Hematopoietic multipotent progenitor cell treated with erythropoietin and hydrocortisone succinate and interleukin-3 and kit ligand, for 17 days (in vitro differentiated cells): ENCODE measurements at regions not wholly inside any gene's neighbourhood (a gene's known extent, or its start where the extent isn't known, plus 50 kb on each side); places are given as distances from the start of the nearest gene placed in this dataset.
"Not testable (repeated sequence)": the region's sequence is repeated elsewhere in the genome, so short reads cannot be mapped to it uniquely, and the experiment has no call there.

ENCODE experiments used
- DNase-seq: peaks from one replicate; pipeline ENCODE4 v3.0.0-alpha.2; 2015; ENCODE audit warnings: low spot score

DNA sequence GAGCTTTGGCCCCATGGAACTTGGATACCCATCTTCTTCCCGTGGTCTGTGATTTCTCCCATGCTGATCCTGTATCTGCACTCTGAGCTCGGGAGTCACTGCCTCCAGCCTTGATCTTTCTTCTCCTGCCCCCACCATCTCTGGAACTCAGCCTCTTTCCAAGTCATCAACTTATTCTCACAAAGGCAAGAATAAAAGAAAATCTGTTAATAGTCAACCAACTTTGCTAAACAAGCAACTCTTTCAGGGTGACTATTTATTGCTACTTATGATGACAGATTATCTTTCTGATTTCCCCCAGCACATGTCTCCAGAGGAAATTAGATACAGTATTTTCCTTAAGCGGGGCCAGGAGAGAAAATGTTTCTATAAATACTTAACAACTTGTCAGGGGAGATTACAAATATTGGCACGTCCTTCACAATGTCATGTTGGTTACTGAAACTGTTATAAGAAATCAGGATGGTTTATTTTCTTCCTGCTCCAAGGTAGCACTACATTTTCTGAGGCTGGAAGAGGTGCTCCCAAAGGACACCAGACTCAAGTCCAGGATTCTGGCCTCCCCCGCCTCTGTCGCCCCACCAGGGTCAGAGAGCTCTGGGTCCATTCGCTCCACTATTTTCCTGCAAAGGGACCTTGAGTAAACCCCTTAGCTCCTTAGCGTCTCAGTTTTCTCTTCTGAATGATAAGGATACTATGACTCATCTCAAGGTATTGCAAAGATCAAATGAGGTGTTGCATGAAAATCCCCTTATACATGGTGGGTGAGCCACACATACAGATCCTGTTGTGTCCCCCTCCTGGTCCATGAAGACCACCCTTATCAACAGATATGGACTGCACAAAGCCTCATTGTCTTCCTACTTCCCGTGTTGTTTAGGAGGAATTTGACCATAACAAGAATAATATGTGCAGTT, 205.2 kb upstream of the WSCD1 start:
- DNase-seq, result no peak

GRCh38 chr17:5866978-5867377, 203.2 kb upstream of the WSCD1 start:
- DNase-seq, result no peak

GRCh38 chr17:5869041-5869745, 201.0 kb upstream of the WSCD1 start:
- DNase-seq, result no peak

- no peak for DNase-seq
Observed at GRCh38 chr17:5870231-5870953, 199.8 kb upstream of the WSCD1 start.

DNA sequence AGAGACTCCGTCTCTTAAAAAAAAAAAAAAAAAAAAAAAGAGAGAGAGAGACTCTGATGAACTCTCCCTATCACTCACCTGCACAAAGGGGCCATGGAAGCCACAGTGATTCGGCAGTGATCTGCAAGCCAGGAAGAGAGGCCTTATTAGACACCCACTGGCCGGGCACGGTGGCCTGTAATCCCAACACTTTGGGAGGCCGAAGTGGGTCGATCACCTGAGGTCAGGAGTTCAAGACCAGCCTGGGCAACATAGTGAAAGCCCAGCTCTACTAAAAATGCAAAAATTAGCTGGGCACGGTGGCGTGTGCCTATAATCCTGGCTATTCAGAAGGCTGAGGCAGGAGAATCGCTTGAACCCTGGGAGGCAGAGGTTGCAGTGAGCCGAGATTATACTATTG, 198.5 kb upstream of the WSCD1 start:
- DNase-seq, result no peak

DNA sequence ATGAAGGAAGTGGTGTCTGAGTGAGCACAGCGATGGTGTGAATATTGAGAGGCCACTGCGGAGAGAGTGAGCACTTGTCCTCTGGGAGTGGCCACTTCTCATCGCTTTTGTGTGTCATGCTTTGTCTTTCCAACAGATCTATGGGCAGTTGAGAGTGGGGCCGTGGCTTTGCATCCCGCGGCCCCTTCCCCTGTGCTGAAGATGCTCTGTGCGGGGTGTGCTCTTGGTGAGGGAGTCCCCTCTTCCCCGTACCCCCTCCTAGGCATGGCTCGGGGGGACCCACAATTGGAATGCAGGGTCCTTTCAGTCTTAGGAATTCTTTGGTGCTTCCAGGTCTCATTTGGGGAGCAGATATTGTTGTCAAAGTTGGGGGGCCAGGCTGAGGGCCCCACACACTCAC, 197.3 kb upstream of the WSCD1 start:
- DNase-seq, result no peak

GRCh38 chr17:5873781-5874180, 196.4 kb upstream of the WSCD1 start:
- no peak for DNase-seq

DNA sequence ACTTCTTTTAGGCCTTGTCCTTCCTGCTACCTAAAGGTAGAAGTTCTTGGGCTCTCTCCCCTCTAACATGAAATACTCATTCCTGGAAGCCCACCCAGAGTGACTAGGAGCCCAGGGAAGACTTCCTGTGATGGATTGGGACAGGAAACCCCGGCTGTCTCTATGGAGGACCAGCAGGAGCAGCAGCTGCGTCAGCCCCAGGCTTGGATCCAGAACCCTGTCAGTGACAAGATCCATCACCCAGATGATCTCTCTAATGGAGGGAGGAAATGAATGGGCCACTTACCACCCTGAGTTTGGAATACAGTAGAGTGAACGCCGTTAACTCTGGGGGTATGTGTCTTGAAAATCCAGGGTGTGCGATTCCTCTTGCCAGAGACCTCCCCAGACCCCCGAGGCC, 195.7 kb upstream of the WSCD1 start:
- no peak for DNase-seq

DNA sequence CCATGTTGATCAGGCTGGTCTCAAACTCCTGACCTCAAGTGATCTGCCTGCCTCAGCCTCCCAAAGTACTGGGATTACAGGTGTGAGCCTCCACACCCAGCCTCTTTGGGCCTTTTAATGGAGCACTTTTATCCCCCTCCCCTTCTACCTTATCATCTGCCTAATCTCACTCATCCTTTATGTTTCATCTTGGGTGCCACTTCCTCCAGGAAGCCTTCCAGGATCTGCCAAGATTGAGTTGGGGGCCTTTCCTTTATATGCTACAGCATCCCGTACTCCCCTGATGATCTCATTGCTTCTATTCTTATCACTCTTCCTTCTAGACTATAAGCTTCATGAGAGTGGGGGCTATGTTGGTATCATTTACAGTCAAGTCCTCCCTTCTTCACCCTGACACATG, 192.8 kb upstream of the WSCD1 start:
- no peak for DNase-seq

GRCh38 chr17:5877948-5878347, 192.2 kb upstream of the WSCD1 start:
- no peak for DNase-seq

DNA sequence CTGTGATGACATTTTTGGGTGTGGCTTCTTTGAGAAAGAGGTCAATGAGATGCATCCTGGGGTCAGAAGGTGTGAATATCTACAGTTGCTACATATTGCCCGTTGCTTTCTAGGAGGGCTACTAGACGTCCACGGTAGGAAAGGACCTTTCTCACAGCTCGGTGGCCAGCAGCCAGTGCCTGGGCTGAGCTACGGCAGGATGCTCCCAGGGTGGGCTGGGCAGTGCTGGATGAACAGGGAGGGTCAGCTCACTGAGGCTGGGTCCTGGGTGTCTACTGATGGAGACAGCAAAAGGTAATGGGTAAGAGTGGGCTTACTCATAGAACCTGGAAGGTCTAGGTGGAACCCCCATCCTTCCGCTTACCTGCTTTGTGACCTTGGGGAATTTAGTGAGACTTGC, 188.3 kb upstream of the WSCD1 start:
- DNase-seq, result no peak

DNA sequence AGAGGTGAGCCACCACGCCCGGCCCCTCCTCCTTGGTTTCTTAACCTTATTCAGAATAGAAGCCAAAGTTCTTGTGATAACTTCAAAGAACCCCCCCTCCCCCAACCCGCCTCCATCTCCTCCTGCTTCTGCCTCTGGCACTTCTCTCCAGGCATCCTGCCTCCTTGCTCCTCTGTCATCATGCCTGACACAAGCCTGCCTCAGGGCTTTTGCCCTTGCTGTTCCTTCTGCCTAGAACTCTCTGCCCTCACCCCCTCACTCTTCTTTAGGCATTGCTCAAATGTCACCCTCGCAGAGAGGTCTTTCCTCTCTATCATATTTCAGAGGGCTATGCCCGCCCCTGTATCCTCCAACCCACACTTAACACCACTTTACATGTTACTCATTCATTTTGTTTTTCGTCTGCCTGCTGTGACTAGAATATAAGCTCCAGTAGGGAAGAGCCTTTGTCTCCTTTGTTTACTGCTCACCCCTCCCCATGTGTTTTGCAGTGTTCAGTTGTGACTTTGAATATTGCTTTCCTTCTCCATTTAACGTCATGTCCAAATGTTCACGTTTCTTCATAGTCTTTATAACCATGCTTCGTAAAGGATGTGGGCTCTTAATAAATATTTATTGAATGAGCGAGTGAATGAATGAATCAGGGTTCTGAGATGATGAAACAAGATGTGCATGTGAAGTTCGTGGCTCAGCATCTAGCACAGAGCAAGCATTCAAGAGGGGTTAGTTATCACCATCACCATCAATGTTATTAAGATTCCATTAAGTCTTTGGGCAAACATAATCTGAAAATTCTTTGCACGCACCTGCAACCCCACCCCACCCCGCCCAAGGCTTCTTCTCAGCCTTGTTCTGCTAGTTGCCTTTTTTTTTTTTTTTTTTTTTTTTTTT, 186.2 kb upstream of the WSCD1 start:
- DNase-seq, result no peak

DNA sequence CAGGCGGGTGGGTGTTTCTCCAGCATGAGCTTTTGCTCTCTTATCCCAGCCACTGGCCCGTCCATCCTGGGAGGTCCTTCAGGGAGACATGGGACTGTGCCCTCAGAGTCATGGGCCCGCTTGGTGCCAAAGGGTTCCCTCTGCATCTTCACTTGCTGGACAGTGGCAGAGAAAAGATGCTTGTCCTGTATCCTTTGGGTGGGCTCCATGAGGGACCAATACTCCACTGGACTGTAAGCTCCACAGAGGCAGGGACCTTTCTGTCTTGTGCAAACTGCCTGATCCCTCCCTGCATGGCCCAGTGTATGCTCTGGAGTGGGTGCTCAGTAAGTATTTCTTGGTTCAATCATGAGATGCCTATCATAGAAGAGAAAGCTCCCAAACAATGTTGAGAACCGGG, 184.8 kb upstream of the WSCD1 start:
- no peak for DNase-seq

DNA sequence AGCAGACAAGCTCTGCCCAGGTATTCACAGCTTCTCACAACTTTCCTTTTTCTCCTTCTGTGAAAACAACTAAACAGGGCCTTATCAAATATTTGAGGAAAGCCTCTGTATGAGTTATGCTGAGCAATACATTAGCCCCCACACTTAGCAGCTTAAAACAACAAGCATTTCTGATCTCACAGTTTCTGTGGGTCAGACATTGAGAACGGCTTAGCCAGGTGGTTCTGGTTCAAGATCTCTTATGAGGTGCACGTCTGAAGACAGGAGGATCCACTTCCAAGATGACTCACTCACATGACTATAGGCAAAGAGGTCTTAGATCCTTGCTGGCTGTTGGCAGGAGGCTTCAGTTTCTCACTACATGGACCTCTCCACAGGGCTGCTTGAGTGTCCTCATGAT, 181.4 kb upstream of the WSCD1 start:
- DNase-seq, result no peak

DNA sequence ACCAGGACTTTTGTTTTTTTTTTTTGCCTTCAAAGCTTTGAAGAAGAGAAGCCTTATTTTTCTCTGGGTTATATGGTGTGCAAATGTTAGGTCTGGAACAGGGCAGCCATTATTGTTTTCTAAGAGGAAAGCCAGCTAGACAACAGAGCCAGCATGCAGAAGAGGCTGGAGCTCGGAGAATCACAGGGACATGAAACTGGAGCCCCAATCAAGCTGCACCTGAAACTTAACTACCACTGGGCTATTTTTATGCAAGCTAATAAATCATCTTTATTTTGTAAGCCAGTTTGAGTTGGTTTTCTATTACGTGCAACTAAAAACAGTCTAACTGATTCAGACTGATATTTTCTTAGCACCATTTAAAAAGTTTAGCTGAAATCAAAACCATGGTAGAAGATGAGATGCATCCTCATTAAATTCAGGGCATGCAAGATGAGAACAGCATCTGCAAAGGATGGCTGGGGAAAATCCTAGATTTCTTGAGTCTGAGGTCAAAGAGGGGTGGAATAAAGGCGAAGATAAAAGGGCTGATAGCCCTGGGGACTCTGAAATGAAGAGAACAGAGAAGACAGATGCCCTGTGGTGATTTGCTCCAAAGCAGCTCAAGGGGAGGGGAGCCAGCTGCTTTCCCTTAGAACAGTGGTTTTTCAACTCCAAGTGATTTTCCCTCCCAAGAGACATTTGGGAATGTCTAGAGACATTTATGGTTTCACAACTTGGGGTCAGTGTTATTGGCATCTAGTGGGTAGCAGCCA, 177.1 kb upstream of the WSCD1 start:
- DNase-seq, result no peak

DNA sequence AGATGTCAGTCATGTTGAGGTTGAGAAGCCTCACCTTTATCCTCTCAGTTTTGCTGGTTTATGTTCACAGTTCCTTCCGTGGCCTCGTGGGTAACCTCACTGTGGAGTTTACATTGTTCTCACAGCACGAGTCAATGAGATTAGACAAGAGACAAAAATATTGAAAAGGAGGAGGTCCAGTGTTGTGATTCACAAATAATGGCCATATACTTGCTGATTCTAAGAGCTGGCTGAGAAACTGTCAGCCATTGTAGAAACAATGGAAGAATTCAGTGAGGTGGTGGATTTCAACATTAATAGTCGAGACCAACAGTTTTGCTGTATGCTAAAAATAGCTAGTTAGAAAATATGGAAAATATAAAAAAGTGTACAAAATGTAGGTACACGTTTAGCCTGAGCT, 176.4 kb upstream of the WSCD1 start:
- no peak for DNase-seq

GRCh38 chr17:5895276-5895675, 174.9 kb upstream of the WSCD1 start:
- DNase-seq, result no peak

GRCh38 chr17:5896215-5896614, 174.0 kb upstream of the WSCD1 start:
- DNase-seq, result no peak

GRCh38 chr17:5897275-5897911, 172.8 kb upstream of the WSCD1 start:
- DNase-seq, result no peak

GRCh38 chr17:5897981-5898380, 172.2 kb upstream of the WSCD1 start:
- not testable (repeated sequence) for DNase-seq

DNA sequence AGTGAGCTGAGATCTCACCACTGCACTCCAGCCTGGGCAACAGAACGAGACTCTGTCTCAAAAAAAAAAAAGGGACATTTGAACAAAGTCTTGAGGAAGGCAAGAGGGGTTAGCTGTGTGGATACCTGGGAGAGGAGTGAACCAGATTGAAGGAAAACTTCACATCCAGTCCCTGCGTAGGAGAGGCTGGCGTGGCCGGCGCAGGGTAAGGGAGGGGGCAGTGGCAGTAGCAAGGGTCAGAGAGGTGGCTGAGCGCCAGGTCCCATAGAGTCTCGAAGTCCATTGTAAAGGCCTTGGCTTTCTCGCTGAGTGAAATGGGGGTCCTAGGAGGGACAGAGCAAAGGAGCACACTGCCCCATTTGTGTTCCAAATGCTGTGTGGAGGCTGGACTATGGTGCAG, 171.8 kb upstream of the WSCD1 start:
- DNase-seq, result no peak
